IPS-11a (cell line): ENCODE measurements at regions not wholly inside any gene's neighbourhood (a gene's known extent, or its start where the extent isn't known, plus 50 kb on each side); places are given as distances from the start of the nearest gene placed in this dataset.
"Not testable (repeated sequence)": the region's sequence is repeated elsewhere in the genome, so short reads cannot be mapped to it uniquely, and the experiment has no call there.

Experiments
- H3K4me3 ChIP-seq: one replicate; pipeline ENCODE4 v1.5.1; 2013; ENCODE audit warnings: low read depth, low read length, control low read depth

DNA sequence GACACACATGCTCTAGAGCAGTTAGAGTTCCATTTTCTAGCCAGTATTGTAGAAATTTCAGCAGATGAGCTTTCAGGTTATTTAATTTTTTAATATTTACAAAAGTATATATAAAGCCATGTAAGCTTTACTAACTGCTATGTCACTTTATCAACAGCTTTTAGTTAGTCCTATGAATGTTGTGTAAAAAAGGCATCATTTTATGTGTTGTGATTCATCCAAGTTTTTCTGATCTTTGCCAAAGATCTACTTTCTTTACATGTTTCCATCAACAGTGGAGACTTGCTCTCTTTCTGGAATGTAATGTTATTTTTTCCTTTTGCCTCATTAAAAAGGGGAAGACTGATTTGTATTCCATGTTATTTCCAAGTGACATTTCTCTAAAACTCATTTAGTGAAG lies 125.2 kb upstream of the TFPI start:
- no peak overlapping the region for H3K4me3 ChIP-seq

DNA sequence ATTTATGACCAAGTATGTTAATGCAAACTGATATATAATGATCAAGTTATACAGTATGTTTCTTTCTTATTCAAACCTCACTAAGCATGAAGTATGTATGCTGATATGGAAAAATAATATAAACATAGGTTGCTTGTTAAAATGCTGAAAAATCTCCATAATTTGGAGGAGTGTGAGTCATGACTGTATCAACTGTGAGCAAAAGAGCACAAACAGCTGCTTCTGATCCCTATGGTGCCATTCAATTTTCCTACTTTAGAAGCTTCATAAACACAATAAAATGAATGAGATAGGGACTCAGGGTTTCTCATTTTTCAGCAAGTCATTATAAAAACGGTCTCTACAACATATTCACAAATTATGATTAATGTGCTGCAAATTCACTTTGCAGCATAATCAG lies 129.9 kb upstream of the TFPI start:
- no peak overlapping the region for H3K4me3 ChIP-seq

DNA sequence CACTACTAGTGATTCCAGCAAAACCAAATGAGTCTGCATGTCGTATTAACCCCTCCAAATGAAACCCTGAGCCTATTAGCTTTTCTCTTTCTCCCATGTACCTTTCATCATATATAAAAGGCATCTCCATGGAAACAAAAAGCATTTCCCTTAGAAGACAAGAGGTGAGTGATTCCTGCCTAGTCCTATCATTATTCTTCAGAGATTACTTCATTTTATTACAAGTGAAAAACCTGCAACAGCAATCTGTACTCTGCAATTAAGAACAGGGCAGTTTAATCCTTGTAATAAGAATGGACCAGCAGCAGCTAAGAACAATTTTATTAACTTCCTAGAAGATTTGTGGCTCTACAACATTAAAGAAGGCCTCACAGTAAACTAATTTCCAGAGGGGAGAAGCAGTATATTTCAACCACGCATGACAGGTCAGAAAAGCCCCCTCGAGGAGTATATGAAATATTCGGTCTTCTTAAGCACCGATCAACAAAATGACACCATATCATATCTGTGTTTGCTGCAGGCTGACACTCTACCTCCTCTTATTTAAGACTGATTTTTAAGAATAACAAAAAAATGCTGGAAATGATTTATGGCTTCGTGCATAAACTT lies 132.3 kb upstream of the TFPI start:
- H3K4me3 ChIP-seq = no peak overlapping the region

DNA sequence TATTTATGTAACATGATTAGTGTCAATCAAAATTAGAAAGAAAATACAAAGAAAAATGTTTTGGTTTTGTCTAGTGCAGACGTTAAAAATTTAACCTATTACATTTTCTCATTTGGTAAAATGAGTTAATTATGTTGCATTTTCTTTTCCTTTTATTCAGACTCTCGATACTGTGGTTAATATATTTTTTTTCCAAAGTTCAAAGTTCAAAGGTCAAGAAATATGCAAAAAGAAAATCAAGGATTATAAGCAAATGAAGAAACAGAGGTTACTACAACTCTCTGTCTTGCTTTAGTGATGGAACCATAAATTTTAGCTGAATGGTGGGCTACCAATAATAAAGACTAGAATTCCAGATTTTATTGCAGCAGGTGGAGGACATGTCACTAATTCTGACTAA lies 133.3 kb upstream of the TFPI start:
- no peak overlapping the region for H3K4me3 ChIP-seq

GRCh38 chr2:187689372-187689771 lies 135.1 kb upstream of the TFPI start:
- no peak overlapping the region for H3K4me3 ChIP-seq

GRCh38 chr2:187693923-187694322 lies 139.7 kb upstream of the TFPI start:
- no peak overlapping the region for H3K4me3 ChIP-seq

- H3K4me3 ChIP-seq = not testable (repeated sequence)
Measured at GRCh38 chr2:187696644-187697043, 142.4 kb upstream of the TFPI start.

DNA sequence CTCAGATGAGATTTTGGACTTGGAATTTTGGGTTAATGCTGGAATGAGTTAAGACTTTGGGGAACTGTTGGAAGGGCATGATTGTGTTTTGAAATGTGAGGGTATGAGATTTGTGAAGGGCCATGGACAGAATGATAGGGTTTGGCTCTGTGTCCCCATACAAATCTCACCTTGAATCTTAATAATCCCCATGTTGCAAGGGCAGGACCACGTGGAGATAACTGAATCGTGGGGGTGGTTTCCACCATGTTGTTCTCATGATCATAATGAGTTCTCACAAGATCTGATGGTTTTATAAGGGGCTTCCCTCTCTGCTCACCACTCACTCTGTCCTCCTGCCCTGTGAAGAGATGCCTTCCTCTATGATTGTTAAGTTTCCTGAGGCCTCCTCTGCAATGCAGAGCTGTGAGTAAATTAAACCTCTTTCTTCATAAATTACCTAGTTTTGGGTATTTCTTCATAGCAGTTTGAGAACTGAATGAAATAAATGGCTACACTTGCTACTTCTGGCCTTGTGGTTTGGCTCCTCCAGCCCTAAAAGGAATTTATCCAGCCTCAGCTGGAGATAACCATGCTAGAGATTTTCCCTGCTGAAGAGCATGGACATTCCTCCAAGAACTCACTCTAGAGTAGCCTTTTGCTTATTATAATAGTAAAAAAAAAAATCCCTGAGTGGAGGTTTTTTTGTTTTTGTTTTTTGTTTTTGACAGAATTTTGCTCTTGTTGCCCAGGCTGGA lies 144.3 kb upstream of the TFPI start:
- no peak overlapping the region for H3K4me3 ChIP-seq

GRCh38 chr2:187702157-187702556 lies 147.9 kb upstream of the TFPI start:
- no peak overlapping the region for H3K4me3 ChIP-seq

DNA sequence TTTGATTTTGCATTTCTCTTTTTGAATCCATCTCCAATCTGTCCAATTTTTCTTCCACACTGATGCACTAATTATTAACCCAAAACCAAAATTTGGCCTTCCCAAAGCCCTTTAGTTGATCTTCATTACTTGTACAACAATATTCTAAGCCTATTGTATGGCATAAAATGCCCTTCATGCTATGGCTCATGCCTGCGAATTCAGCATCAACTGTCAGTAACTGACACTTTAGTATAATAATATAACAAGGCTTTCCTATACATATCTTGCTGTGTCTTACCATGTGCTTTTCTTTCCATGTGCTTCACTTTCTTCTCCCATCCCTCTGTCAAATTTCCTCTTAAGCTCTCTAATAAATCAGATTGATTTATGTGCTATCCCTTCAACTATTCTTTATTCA lies 154.0 kb upstream of the TFPI start:
- no peak overlapping the region for H3K4me3 ChIP-seq

DNA sequence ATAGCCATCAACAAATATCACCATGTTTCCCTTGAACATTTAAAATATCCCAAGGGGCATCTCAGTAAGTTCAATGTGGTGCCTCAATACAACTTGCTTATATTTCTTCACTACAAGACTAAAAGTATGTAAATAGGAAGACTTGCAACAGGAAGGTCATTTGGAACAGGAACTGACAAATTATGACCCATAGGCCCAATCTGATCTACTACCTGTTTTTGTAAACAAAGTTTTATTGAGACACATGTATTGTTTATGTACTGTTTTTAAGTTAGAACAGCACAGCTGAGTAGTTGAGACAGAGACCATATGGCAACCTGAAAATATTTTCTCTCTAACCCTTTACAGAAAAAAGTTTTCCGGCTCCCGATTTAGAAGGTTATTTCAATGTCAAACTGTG lies 154.8 kb upstream of the TFPI start:
- no peak overlapping the region for H3K4me3 ChIP-seq

GRCh38 chr2:187710791-187711521 lies 156.7 kb upstream of the TFPI start:
- H3K4me3 ChIP-seq = no peak overlapping the region

- no peak overlapping the region for H3K4me3 ChIP-seq
Measured at GRCh38 chr2:187715590-187715989, 161.4 kb upstream of the TFPI start.

DNA sequence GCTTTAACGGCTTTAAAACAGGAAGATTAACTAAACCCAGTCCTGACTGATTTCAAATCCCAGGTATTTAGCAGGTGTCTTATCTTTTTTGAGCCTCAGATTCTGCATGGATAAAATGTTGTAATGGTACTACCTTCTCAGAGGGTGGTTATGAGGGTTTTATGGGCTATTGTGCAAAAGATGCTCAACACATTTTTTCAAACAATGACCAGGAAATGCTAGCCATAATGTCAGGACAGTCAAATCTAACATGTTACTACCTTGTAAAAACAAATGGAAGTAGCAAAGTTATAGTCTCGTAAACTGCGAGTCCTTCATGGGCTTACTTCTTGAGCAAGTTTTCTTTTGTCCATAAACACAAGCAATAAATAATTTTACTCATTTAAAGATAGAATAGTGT lies 162.1 kb upstream of the TFPI start:
- no peak overlapping the region for H3K4me3 ChIP-seq

GRCh38 chr2:187718092-187718491 lies 163.9 kb upstream of the TFPI start:
- H3K4me3 ChIP-seq = no peak overlapping the region

DNA sequence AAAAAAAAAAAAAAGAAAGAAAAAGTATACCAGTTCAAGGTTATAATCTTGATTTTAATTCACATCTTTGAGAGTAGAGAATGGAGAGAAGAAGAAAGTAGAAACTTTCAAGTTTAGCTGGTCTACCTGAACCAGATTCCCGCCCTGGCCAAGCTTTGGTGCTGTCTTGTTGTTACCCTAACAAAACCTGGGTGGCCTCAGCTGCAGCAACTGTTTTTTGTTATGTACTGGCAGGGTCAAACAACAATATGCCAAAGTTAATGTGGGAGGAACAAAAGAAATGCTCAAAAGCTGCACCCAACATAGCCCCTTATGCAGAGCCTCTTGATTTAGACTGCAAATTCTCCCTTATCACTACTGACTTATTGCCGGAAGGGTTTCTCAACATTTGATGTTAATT lies 165.3 kb upstream of the TFPI start:
- H3K4me3 ChIP-seq = no peak overlapping the region

DNA sequence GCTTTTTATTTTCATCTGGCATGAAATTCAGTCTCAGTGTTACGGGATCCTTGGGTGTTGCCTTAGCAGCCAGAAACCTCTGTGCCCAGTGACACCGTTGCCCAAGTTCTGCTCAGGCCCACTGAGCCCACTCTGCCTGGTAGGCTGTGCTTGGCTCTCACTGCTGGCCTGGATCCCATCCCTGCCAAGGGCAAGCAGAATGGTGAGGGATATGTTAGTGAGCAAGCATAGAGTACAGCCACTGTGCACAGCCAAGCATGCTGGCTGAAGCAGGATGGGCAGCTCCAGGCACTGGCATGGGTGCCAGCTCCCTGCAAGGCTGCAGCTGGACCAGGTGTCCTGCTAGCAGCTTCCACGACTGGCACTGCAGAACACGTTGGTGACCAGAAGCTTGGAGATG lies 194.7 kb upstream of the TFPI start:
- no peak overlapping the region for H3K4me3 ChIP-seq

DNA sequence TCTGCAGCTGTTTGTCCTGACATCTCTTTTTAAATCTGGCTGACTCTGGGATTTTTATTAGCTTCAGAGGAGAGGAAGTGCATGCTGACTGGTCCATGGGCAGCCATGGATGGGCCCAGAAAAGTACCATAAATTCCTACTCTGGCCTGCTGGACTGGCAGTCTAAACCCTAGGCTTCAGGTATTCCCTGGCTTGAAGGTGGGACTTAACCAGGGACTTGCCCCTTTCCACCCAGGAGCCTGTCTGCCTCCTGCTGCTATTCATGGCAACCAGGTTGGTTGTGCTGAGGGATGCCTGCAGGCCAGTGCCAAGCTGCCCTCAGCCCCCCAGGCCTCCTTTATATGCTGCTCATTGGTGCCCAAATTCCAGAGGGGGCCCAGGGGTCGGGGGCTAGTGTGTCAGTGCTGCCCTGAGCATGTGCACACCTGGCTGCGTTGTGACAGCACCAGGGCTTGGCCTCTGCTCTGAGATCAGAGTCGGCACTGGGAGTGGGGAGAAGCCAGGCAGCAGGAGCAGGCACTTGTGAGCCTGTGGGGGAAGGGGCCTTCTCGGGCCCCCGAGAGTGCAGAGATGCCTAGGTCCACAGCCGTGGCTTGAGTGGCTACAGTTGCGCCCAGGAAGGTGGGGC lies 195.7 kb upstream of the TFPI start:
- H3K4me3 ChIP-seq = no peak overlapping the region

GRCh38 chr2:187768995-187769394 lies 214.8 kb upstream of the TFPI start:
- H3K4me3 ChIP-seq = no peak overlapping the region

DNA sequence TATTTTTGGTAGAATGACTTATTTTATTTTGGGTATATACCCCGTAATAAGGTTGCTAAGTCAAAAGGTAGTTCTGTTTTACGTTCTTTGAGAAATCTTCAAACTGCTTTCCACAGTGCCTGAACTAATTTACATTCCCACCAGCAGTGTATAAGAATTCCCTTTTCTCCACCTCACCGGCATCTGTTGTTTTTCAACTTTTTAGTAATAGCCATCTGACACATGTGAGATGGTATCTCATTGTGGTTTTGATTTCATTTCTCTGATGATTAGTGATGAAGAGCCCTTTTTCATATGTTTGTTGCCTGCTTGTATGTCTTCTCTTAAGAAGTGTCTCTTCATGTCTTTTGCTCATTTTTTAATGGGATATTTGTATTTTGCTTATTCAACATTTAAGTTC lies 215.2 kb upstream of the TFPI start:
- no peak overlapping the region for H3K4me3 ChIP-seq

DNA sequence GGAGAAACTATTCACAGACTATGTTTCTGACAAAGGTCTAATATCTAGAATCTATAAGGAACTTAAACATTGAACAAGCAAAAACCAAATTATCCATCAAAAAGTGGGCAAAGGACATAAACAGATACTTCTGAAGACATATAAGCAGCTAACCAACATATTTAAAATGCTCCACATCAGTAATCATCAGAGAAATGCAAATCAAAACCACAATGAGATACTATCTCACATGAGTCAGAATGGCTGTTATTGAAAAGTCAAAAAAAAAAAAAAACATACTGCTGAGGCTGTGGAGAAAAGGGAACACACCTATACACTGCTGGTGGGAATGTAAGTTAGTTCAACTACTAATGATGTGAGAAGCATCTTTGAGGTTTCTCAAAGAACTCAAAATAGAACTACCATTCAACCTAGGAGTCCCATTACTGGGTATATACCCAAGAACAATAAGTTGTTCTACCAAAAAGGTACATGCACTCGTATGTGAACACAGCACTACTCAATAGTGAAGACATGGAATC lies 220.4 kb upstream of the TFPI start:
- no peak overlapping the region for H3K4me3 ChIP-seq

DNA sequence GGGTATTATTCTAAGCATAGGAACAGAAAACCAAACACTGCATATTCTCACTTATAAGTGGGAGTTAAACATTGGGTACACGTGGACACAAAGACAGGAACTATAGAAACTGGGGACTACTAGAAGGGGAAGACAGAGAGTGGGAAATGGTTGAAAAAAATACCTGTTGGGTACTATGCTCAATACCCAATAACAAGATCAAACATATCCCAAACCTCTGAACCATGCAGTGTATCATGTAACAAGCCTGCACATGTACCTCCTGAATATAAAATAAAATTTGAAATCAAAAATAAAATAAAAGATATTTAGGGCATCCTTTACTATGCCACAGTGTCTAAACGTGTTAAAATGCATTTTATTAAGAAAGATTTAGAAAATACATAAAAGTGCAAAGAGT lies 221.0 kb upstream of the TFPI start:
- no peak overlapping the region for H3K4me3 ChIP-seq
